Colon (tissue), 2 donors: ENCODE measurements at regions not wholly inside any gene's neighbourhood (a gene's known extent, or its start where the extent isn't known, plus 50 kb on each side); places are given as distances from the start of the nearest gene placed in this dataset.

Experiments
- FAIRE-seq: peaks from 2 replicates; lab custom pipeline; 2012; peaks lifted over from hg19 to GRCh38; lab: Jason Lieb, UNC
- donor health status: control.
- donor health status: control.

DNA sequence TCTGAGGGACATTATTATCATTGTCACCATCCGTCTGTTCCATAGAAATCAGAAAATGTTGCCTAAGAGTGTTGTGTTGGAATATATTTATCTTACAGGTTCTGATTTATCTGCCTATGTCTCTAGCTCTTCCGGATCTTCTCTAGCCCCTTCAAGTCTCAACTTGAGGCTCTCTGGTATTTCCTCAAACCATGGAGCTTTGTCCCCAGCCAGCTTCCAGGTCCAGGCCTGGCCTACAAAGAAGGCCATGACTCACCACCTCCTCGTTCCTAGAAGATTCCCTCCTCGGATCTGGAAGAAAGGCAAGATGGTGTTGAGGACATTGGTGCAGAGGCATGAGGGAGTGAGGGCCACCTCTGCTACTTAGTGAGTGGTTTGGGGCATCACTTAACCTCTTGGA, 122.1 kb upstream of the TRIB2 start:
- no peak for FAIRE-seq

DNA sequence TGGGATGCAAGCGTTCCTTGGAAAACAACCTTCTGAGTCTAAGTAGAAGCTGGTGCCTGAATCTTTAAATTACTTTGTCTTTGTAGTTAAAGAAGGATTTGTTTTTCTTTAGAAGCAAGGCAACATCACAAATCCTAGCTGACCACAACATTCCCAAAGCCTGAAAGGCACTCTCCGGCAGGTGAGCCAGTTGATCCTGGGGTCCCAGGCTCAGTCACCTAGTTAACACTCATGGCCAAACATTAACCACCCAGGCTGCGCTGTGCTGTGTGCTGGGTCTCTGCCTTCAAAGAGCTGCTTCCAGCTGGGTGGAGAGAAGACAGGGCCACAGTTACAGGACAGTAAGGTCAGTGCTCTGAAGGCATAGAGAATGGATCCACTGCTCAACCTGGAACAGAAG, 120.0 kb upstream of the TRIB2 start:
- no peak for FAIRE-seq

DNA sequence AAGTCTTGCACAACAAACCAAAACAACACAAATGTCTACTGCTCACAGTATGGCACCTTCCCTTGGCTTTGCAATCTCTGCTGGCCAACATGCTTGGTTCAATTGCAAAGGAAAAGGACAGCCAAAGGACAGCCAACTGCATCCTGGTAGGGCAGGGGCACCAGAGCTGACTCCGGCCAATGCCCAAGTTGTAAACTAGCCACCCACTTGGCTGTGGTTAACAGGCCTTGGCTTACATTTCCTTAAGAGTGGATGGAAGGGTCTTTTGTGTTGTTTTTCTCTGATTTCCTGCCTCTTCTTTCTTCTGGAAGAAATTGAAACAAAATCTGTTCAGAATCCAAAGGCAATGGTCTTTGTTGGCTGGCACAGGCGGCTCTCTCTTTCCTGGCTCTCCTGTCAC, 119.1 kb upstream of the TRIB2 start:
- FAIRE-seq: no peak

DNA sequence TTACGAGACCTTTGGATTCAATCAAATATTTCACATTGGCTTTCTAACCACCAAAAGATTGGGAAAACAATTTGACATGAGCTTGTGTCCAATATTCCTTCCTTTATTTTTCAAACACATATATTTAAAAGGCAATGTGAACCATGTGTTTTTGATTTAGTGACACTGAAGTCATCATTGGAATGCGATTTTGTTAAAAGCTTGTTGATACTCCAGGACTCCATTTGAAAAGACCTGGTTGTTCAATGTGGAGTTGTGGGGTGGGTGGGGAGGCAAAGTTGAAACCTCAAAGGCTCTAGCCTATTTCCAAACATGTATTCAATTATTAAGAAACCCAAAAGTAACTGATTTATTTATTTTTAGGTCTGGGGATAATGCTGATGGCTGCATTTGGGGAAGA, 114.1 kb upstream of the TRIB2 start:
- FAIRE-seq: no peak

DNA sequence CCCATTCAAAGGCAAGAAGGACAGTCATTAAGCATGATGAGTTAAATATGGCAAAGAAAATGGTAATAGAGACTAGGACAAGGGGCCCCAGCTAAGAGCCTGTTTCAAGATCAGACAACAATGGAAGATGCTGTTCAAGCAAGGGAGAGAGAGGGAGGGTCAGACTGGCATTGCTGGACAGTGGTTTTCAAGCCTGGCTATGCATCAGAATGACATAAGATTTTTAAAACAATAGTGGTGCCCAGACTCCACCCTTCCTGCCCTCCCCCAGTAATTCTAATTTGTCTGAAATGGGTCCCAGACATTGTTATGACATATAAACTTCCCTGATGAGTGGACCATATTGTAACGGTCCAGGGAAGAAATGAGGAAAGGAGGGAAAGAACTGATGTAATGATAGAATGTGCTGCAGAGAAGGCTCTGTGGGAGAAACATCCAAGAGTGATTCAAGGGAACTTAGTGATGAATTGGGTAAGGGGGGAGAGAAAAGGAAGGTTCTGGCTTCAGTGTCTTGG, 112.9 kb upstream of the TRIB2 start:
- FAIRE-seq: no peak

DNA sequence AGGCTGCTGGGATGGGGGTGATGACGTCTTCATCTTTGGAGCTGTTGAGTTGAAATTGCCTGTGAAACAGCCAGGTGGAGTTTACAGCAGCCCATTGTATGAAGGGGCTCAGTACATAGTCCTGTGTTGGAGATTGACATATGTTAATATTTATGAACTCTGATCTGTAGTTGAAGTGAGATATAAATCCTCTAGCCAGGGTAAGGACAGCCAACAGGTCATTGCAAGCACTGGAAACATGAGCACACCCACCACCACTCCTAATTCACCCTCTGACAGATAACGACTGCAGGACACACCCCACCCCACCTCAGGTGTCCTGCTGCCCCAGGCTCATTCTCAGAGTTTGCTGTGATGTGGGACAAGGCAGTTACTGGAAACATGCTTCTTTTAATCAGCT, 112.4 kb upstream of the TRIB2 start:
- no peak for FAIRE-seq

DNA sequence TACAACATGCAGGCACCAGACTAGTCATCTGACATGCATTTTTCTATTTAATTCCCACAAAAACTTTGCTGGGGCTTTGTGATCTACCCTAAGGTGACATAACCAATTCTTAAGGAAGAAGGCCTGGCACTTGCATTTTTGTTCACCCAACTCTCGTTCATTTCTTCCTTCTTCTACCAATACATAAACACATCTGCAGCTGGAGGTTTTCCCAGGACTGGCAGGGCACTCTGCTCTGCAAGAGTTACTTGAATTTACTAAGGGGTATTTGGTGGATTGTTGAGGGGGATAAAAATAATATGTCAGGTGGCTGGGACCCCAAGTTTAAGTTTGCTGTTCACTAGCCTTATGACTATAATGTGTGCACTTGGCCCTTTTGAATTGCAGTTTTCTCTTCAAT, 111.4 kb upstream of the TRIB2 start:
- FAIRE-seq: no peak

DNA sequence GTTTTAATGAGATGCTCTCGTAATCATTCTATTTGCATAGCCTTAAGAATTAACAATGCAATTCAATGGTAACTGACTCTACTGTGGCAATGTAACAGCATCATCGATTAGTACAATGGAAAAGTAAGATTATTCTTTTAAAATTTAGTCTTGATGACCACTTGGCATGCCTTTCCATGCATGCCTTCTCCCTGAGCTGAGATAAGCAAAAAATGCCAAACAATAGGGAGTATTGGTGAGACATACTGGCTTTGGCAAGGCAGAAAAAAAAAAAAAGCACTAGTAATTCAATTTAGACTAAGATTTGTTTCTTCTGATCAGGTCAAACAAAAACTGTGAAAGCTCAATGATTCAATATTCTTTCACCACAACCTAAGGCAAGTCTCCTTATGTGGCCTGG, 110.8 kb upstream of the TRIB2 start:
- FAIRE-seq: no peak

DNA sequence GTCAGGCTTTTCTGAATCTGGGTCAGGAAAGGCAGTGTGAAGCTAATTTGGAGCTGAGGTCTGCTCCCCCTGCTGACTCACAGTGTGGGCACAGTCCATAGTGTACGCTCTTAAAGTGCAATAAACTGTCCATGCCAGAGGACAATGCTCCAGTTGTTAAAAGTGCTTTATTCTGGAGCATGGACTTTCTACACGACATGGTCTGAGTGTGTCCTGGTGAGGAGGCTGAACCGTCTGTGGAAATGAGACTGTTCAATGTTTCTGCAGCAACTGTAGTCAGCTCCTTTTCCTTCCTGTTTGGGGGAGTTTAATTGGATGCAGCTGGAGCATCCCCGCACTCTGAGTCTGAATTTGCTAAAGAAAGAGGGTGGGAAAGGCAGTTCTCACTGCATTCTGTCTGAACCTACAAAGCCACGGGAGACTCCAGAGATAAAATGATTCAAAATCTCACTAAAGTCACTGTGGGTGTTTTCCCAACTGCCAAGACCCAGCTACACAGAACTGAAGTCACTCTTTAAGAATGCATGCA, 110.2 kb upstream of the TRIB2 start:
- no peak for FAIRE-seq

DNA sequence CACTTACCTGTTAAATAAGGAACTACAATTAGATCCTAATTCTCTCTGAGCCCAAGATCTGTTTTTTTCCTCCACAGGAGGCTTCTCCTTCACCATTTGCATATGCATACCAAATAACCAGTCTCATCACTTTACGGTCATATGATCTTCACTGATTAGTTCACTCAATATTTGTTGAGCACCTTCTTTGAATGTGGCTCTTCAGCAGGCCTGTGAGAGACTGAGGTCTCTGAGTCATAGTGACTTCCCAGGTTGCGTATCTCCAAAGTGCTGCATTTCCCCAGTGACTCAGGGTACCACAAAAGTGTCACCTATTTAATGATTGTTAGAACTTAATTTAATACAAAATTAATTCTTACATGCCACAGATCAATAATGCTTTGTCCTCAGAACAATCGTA, 108.8 kb upstream of the TRIB2 start:
- no peak for FAIRE-seq

DNA sequence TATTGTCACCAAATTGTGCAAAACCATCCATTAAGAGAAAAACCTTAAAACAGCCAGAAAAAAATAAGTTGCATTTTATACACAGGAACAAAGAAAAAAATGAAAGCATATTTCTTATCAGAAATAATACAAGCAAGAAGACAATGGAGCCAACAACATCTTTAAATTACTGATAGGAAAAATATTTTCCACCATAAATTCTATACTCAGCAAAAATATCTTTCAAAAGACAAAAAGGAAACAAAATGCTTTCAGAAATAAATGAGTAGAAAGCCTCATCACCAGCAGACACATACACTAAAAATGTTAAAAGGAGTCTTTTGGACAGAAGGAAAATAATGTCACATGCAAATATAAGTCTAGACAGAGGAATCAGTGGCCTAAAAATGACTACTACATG, 106.4 kb upstream of the TRIB2 start:
- no peak for FAIRE-seq

DNA sequence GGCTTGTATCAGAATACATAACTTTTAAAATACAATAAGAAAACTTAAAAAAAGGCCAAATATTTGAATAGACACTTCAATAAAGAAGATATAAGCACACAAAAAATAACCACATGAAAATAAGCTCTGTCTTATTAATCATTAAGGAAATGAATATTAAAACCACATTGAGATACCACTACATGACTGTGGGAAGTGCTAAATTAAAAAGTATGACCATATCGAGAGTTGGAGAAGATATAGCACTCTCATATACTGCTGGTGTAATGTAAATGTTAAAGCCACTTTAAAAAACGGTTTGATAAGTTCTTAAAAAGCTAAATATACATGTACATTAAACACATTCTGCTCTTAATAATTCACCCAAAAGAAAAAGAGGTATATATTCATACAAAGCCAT, 104.6 kb upstream of the TRIB2 start:
- no peak for FAIRE-seq

DNA sequence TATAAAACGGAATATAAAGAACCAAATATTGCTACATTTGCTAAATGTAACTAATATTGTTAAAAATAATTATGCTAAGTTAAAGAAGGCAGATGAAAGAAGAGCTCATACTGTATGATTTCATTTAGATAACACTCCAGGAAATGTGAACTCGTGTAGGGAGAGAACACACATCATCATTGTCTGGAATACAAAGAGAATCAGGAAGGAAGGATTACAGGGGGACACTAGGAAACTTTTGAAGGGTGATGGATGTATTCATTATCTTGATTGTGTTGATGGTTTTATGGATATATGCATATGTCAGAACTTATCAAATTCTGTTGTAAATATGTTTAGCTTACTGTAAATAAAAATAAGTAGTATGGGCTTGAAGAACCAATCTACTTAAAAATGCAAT, 104.1 kb upstream of the TRIB2 start:
- FAIRE-seq: no peak

DNA sequence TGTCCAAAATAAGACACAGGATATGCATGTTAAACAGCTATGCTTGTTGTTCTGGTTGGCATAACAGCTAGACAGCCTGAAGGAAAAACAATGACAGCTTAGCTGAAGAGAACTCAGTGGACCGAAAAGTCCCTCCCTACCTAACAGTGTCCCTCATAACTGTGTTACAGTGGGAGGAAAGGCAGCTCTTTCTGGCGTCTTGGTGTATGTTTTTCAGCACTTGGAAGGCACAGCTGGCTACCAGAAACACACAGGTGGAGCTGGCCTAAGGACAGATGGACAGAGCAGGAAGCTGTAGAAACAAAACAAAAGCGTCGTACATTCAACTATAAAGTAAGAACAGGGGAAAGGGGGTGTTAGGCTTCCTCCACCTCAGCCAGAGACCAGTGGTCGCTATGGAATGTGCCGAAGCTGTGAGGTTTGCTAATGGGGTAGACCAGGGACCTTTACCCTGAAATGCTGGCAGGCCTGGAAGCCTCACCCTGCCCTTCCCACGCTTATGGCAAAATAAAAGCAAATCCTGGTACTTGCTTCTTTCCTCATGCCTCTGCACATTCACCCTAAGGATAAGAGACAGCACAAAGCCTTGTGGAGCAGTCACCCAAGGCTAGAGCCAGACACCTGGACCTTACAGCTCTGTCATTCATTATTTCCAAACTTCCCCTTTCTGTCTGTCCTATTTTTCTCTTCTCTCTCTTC, 103.5 kb upstream of the TRIB2 start:
- FAIRE-seq: no peak

DNA sequence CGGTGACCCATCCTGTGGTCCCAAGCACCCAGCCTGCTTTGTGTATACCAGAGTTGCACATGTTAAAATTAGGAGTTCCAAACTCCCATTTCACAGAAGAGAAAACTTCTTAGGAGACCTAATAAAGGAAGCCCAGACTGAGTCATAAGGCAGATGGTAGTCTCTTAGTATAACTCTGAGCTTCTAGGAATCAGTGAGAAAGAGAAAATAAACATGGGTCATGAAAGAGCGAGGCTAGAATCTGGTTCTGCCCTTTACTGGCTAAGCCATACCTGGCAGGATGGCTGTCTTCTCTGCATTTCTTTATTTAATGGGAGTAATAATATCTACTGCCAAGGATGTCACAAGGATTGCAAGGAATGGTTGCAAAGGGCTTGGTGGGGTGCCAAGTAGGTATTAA, 101.2 kb upstream of the TRIB2 start:
- no peak for FAIRE-seq

DNA sequence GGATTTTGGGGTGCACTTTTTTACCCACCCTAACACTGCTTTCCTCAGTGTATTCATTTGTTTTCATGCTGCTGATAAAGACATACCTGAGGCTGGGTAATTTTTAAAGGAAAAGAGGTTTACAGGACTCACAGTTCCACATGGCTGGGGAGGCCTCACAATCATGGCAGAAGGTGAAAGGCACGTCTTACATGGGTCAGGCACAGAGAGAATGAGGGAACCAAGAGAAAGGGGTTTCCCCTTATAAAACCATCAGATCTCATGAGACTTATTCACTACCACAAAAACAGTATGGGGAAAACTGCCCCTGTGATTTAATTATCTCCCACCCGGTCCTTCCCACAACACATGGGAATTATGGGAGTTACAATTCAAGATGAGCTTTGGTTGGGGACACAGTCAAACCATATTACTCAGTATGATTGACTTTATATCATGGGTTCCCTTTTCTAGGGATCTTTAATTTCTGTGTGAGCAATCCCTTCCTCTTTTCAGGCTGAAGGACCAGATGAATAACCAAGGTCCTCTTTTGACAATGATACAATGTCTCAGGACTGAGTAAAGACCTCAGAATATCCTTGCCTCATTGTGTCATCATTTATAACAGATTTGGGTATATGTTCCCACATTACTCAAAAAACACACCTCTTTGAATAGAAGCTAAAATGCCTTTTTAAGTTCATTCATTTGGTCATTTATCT, 100.1 kb upstream of the TRIB2 start:
- FAIRE-seq: no peak

DNA sequence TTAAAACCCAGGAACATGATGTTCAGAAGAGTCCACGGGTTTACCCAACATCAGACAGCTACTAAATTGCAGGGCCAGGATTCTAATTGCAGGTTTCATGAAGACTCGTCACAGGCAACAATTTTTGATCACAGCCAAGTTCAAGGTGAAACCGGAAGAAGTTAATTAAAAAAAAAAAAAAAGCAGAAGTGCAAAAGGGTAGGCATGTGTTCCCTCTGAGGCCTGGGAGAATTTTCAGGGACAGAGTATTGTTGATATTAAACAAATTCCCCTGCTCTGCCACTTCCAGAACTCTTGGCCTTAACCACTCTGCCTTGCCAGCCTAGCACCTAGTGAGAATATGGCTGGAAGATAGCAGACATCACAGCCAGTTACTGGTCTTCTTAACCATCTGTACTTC, 99.4 kb upstream of the TRIB2 start:
- FAIRE-seq: no peak

DNA sequence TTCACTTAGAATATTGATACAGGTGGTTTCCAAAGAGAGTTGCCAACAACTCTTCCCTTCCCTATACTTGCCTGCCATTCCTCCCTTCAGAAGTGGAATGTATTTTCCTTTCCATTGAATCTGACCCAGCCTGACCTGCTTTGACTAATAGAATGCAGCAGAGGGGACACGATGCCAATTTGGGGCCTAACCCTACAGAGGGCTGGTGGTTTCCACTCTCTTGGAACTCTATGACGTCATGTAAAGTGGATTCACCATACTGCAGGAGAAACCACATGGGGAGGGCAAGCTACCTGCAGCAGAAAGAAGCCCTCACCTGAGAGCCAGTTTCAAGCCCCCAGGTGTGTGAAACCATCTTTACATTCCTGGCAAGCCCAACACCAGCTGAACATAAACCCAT, 98.9 kb upstream of the TRIB2 start:
- FAIRE-seq: no peak

DNA sequence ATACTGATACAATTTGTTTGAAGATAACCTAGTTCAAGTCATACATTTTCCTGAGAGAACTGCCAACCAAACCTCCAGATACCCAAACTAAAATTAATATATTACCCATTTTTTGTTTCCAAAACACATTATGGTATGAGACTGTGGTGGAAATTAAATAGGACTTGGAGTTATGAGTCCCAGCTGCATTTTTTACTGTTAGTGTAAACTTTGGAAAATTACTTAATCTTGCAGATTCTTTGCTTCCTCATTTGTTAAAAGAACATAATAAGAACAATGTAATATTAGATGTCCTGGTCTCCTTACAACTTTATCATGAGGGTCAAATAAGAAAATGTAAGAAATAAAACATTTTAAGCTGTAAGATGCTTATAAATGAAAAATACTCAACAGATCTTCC, 98.2 kb upstream of the TRIB2 start:
- FAIRE-seq: no peak

DNA sequence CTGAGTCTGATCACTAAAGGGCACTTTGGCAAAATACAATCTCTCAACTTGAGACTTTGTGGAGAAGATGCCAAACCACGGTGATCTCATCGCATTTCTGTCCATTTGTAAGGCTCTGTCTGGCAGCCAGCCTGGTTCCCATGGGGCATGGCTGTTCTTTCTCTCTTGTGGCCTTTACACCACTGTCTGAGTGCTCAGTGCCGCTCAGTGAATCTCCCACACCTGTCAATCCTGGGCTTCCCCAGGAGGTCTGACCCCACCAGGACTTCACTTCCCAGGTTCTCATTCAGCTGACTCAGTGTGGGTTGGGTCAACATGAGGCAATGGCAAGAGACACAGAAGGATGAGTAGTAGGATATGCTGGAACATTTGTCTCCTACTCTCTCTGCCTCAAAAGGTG, 96.8 kb upstream of the TRIB2 start:
- no peak for FAIRE-seq

DNA sequence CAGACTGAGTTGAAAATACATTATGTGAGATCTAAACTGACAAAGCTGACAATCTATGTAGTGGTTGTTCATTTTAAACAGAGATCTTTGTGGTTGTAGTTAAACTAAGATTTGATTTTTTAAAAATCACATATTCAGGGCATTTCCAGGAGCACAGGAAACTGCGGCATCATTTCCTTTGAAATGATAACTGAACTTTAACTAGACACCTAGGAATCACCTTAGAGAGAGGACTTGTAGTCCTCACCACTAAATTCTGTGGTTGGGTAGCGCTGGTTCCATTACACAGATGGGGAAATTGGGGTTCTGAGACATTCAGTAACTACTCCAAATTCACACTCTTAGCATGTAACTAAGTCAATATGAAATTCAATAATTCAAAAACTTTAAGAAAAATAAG, 96.0 kb upstream of the TRIB2 start:
- no peak for FAIRE-seq

DNA sequence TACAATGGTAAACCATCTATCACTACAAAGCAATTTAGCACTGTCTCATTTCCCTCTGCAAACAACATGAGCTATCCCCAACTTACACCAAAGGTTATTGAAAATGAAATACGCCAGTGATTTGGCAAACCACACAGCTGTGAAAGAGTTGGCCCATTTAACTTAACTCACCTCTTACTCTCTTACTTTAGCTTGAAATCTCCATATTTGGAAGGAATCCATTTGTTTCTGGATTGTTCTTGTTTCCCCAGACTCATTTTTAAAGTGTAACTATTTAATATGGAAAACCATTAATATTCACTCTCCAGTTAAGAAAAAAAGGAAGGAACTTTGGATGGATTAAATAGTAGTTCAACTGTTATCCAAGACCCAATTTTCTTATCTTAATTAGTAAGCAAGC, 93.7 kb upstream of the TRIB2 start:
- FAIRE-seq: no peak

DNA sequence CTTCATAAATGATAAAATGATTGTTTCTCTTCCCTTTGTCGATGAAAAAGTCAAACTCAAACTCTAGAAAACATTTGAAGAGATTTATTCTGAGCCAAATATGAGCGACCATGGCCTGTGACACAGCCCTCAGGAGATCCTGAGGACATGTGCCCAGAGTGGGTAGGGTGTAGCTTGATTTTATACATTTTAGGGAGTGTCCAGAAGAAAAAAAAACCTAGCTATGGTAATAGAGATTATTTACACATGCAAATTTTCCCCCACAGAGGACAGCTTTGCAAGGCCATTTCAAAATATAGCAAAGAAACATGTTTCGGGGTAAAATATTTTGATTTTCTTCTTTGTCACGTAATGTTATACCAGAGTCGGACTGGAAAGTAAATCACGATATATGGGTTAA, 92.4 kb upstream of the TRIB2 start:
- no peak for FAIRE-seq
